Heart left ventricle (tissue), 16 donors: ENCODE measurements at regions not wholly inside any gene's neighbourhood (a gene's known extent, or its start where the extent isn't known, plus 50 kb on each side); places are given as distances from the start of the nearest gene placed in this dataset.

Source experiments
- ATAC-seq, 4 donors: fragments of 200-7000 bp; cut with Tn5 transposase; one replicate each; pipeline ENCODE4 v1.9.1; 2020 to 2022; ENCODE audit warnings: moderate library complexity in 4 of 4, mild to moderate bottlenecking in 3 of 4, moderate number of reproducible peaks in 1 of 4
- DNase-seq, 5 donors: peaks; one replicate each; pipeline ENCODE4 v3.0.0-alpha.2; 2020
- H3K27ac ChIP-seq, 12 donors: fragments of 200-600 bp; sonication (generic) in 4 of 12; one replicate each; pipeline versions ENCODE4 v1.5.0 to v1.8.0; 2016 to 2022; ENCODE audit warnings: mild to moderate bottlenecking in 2 of 12
- H3K27me3 ChIP-seq, 9 donors: fragments of 200-600 bp; sonication (generic) in 2 of 9; one replicate each; pipeline versions ENCODE4 v1.5.1 to v1.8.0; 2016 to 2022; ENCODE audit warnings: mild to moderate bottlenecking in 3 of 9
- H3K36me3 ChIP-seq, 9 donors: fragments of 200-600 bp; sonication (generic) in 2 of 9; one replicate each; pipeline versions ENCODE4 v1.5.0 to v1.8.0; 2018 to 2022; ENCODE audit warnings: mild to moderate bottlenecking in 2 of 9
- H3K4me1 ChIP-seq, 12 donors: fragments of 200-600 bp; sonication (generic) in 4 of 12; one replicate each; pipeline versions ENCODE4 v1.5.0 to v1.8.0; 2016 to 2022; ENCODE audit warnings: mild to moderate bottlenecking in 3 of 12
- H3K4me3 ChIP-seq, 12 donors: fragments of 200-600 bp; sonication (generic) in 4 of 12; one replicate each; pipeline versions ENCODE4 v1.5.0 to v1.8.0; 2017 to 2022; ENCODE audit warnings: mild to moderate bottlenecking in 9 of 12, moderate library complexity in 4 of 12
- H3K9me3 ChIP-seq, 12 donors: fragments of 200-600 bp; sonication (generic) in 4 of 12; one replicate each; pipeline versions ENCODE4 v1.5.0 to v1.8.0; 2016 to 2022; ENCODE audit warnings: mild to moderate bottlenecking in 1 of 12
- CTCF ChIP-seq, 12 donors: fragments of 200-600 bp; sonication (generic) in 4 of 12; IDR thresholded peaks; one replicate each; pipeline versions ENCODE4 v1.5.0 to v1.8.0; 2018 to 2022; ENCODE audit warnings: antibody characterized with exemption in 12 of 12, mild to moderate bottlenecking in 5 of 12
- POLR2A ChIP-seq, 2 donors: fragments of 450-650 bp; IDR thresholded peaks; one replicate each; pipeline ENCODE4 v1.6.1; 2017; ENCODE audit warnings: antibody characterized with exemption in 2 of 2, mild to moderate bottlenecking in 2 of 2, moderate library complexity in 2 of 2
- WGBS, 4 donors: extraction: QIAGEN DNeasy Blood & Tissue Kit in 2 of 4; methylation state at CpG; one replicate each; pipeline versions ENCODE4 v1.1.5 to v1.1.7; 2013 to 2018; 5-methylcytosine and 5-hydroxymethylcytosine counted together
- intact Hi-C, 10 donors: fragments of 100-400 bp; cut with DNase I; formaldehyde crosslinking; loops; one replicate each; pipeline versions ENCODE4 v1.11.1 to v1.14.2; 2022
- donor health status: ischemic (EF 13 %, LVEDD 7.1; RV severe dilation, severe dysfunction).
- donor health status: healthy with polysubstance abuse.
- donor health status: DM: no; HTN: yes; CAD: no.
- donor health status: DM: no; HTN: no; CAD: no.
- donor health status: ischemic (EF 25% LVEDD 6.9; RV normal size, moderate dysfunction).
- donor health status: ischemic (EF 25% LVEDD 5.7; RV mildly dilated, moderate dysfunction).
- donor health status: healthy.
- donor health status: DM: yes; HTN: yes; CAD: no.
- donor health status: ischemic (EF 35%, LVEDD 5.7; RV mildly dilated, moderate dysfunction).
- donor health status: nonischemic (EF 11% LVEDD 7.7; RV severe dilation, severe dysfunction).
- donor health status: DM: yes; HTN: yes; CAD: no.
- donor health status: PGD.
- donor health status: ischemic (EF 29% LVEDD 5.4; RV normal size, mild dysfunction).
- donor health status: nonischemic (EF 23%, LVEDD 6.1; RV moderate dilation, normal function).

- Histone ChIP-seq H3K36me3 (no peaks in the 10 kb centered on the region), H3K27ac (no peak overlapping the region), H3K27me3 (peaks cover 0 to 3% (median 0%) of the 10 kb centered on the region in 9 donors), H3K4me1 (no peaks in the 10 kb centered on the region), H3K9me3 (no peaks in the 10 kb centered on the region), H3K4me3 (no peak overlapping the region)
- WGBS, 4 donors = 79 to 90% (median 87%) methylated on average over 1 of the region's 1 CpG
- ATAC-seq = no peak
- DNase-seq = no peak
- intact Hi-C loops = no loop called here
- TF ChIP-seq CTCF (IDR thresholded peaks at IDR 0.05) (no peak), POLR2A (IDR thresholded peaks at IDR 0.05) (no peak)
Observed at GRCh38 chr12:107478881-107479280, 206.7 kb upstream of the PWP1 start.

- Histone ChIP-seq H3K9me3 (no peaks in the 10 kb centered on the region), H3K27ac (no peak overlapping the region), H3K27me3 (peaks cover 0 to 9% (median 0%) of the 10 kb centered on the region in 9 donors), H3K4me1 (no peaks in the 10 kb centered on the region), H3K4me3 (no peak overlapping the region), H3K36me3 (no peaks in the 10 kb centered on the region)
- WGBS, 4 donors = 73 to 80% (median 76%) methylated on average over 4 of the region's 4 CpGs
- TF ChIP-seq POLR2A (IDR thresholded peaks at IDR 0.05) (no peak), CTCF (IDR thresholded peaks at IDR 0.05) (no peak)
- no peak for ATAC-seq
- intact Hi-C loops = no loop called here
- DNase-seq = no peak
Observed at GRCh38 chr12:107480836-107481608, 204.6 kb upstream of the PWP1 start.

- Histone ChIP-seq H3K36me3 (no peaks in the 10 kb centered on the region), H3K27ac (no peak overlapping the region), H3K27me3 (peaks cover 0 to 9% (median 0%) of the 10 kb centered on the region in 9 donors), H3K4me3 (no peak overlapping the region), H3K4me1 (no peaks in the 10 kb centered on the region), H3K9me3 (no peaks in the 10 kb centered on the region)
- no peak for TF ChIP-seq POLR2A (IDR thresholded peaks at IDR 0.05)
- no peak for TF ChIP-seq CTCF (IDR thresholded peaks at IDR 0.05)
- intact Hi-C loops = no loop called here
- no peak for ATAC-seq
- 82 to 93% (median 83%) methylated on average over 3 of the region's 3 CpGs for WGBS, 4 donors
- no peak for DNase-seq
Observed at GRCh38 chr12:107484230-107484629, 201.4 kb upstream of the PWP1 start.

GRCh38 chr12:107484941-107485340, 200.7 kb upstream of the PWP1 start:
- H3K9me3 ChIP-seq = no peaks in the 10 kb centered on the region
- WGBS, 4 donors = 90 to 97% (median 93%) methylated on average over 1 of the region's 1 CpG
- no peak for TF ChIP-seq CTCF (IDR thresholded peaks at IDR 0.05)
- TF ChIP-seq POLR2A (IDR thresholded peaks at IDR 0.05) = no peak
- DNase-seq (no peak), ATAC-seq (no peak)
- H3K4me1 ChIP-seq = no peaks in the 10 kb centered on the region
- no peak overlapping the region for H3K4me3 ChIP-seq
- intact Hi-C loops = no loop called here
- peaks cover 0 to 9% (median 0%) of the 10 kb centered on the region in 9 donors for H3K27me3 ChIP-seq
- no peak overlapping the region for H3K27ac ChIP-seq
- H3K36me3 ChIP-seq = no peaks in the 10 kb centered on the region
